Neural crest cell (in vitro differentiated cells): ENCODE measurements at regions not wholly inside any gene's neighbourhood (a gene's known extent, or its start where the extent isn't known, plus 50 kb on each side); places are given as distances from the start of the nearest gene placed in this dataset.

ENCODE experiments used
- DNase-seq: peaks from one replicate; pipeline ENCODE4 v3.0.0; 2021; ENCODE audit warnings: low read depth, mixed read lengths, low spot score
- H3K27ac Mint-ChIP-seq: one replicate; pipeline ENCODE4 v1.8.0; 2021; ENCODE audit warnings: mild to moderate bottlenecking, mixed read lengths; ENCODE audit not compliant: unreplicated experiment
- H3K27me3 Mint-ChIP-seq: 2 replicates; pipeline ENCODE4 v1.8.0; 2021; ENCODE audit warnings: low read depth, mild to moderate bottlenecking, mixed read lengths
- H3K36me3 Mint-ChIP-seq: 2 replicates; pipeline ENCODE4 v1.8.0; 2021; ENCODE audit warnings: low read depth, mild to moderate bottlenecking, mixed read lengths
- H3K4me1 Mint-ChIP-seq: 2 replicates; pipeline ENCODE4 v1.8.0; 2021; ENCODE audit warnings: mixed read lengths
- H3K4me3 Mint-ChIP-seq: one replicate; pipeline ENCODE4 v1.8.0; 2021; ENCODE audit warnings: mild to moderate bottlenecking, mixed read lengths
- H3K9me3 Mint-ChIP-seq: 2 replicates; pipeline ENCODE4 v1.8.0; 2021; ENCODE audit warnings: mixed read lengths
- CTCF ChIP-seq: fragments of 200-600 bp; sonication (generic); conservative IDR thresholded peaks from 2 replicates; pipeline ENCODE4 v1.5.0; 2021; ENCODE audit warnings: antibody characterized with exemption, mild to moderate bottlenecking

- H3K27ac Mint-ChIP-seq: no peak overlapping the region
- no peak overlapping the region for H3K4me3 Mint-ChIP-seq
- no peak for TF ChIP-seq CTCF
- no peak for DNase-seq
- H3K27me3 Mint-ChIP-seq: no peaks in the 10 kb centered on the region
- no peaks in the 10 kb centered on the region for H3K4me1 Mint-ChIP-seq
- no peaks in the 10 kb centered on the region for H3K36me3 Mint-ChIP-seq
- H3K9me3 Mint-ChIP-seq: no peaks in the 10 kb centered on the region
Measured at GRCh38 chr3:106386050-106386449, 517.2 kb upstream of the CBLB start.

- Mint-ChIP-seq H3K27me3 (no peaks in the 10 kb centered on the region), H3K36me3 (no peaks in the 10 kb centered on the region), H3K4me1 (no peaks in the 10 kb centered on the region), H3K27ac (no peak overlapping the region), H3K9me3 (no peaks in the 10 kb centered on the region), H3K4me3 (no peak overlapping the region)
- TF ChIP-seq CTCF: no peak
- no peak for DNase-seq
Measured at GRCh38 chr3:106392915-106393314, 524.1 kb upstream of the CBLB start.

GRCh38 chr3:106397006-106397405 lies 528.2 kb upstream of the CBLB start:
- peaks cover 16% of the 10 kb centered on the region for H3K4me1 Mint-ChIP-seq
- H3K36me3 Mint-ChIP-seq: no peaks in the 10 kb centered on the region
- no peak for TF ChIP-seq CTCF
- H3K9me3 Mint-ChIP-seq: no peaks in the 10 kb centered on the region
- no peak overlapping the region for H3K27ac Mint-ChIP-seq
- H3K27me3 Mint-ChIP-seq: no peaks in the 10 kb centered on the region
- no peak for DNase-seq
- no peak overlapping the region for H3K4me3 Mint-ChIP-seq

GRCh38 chr3:106398891-106399600 lies 530.2 kb upstream of the CBLB start:
- peaks cover 16% of the 10 kb centered on the region for H3K4me1 Mint-ChIP-seq
- no peak overlapping the region for H3K4me3 Mint-ChIP-seq
- TF ChIP-seq CTCF: no peak
- no peaks in the 10 kb centered on the region for H3K27me3 Mint-ChIP-seq
- no peaks in the 10 kb centered on the region for H3K9me3 Mint-ChIP-seq
- DNase-seq: no peak
- no peaks in the 10 kb centered on the region for H3K36me3 Mint-ChIP-seq
- peak overlapping the region; percentile 12 for H3K27ac Mint-ChIP-seq

GRCh38 chr3:106399761-106400160 lies 530.9 kb upstream of the CBLB start:
- no peak for DNase-seq
- no peak overlapping the region for H3K4me3 Mint-ChIP-seq
- peaks cover 16% of the 10 kb centered on the region for H3K4me1 Mint-ChIP-seq
- no peaks in the 10 kb centered on the region for H3K36me3 Mint-ChIP-seq
- H3K27ac Mint-ChIP-seq: peak overlapping the region; percentile 12
- H3K9me3 Mint-ChIP-seq: no peaks in the 10 kb centered on the region
- TF ChIP-seq CTCF: no peak
- no peaks in the 10 kb centered on the region for H3K27me3 Mint-ChIP-seq
